ENCODE measurements at regions not wholly inside any gene's neighbourhood (a gene's known extent, or its start where the extent isn't known, plus 50 kb on each side); places are given as distances from the start of the nearest gene placed in this dataset.
A peak's percentile ranks its signal among the peaks of the same experiment; 100 is the strongest.
"Not testable (repeated sequence)": the region's sequence is repeated elsewhere in the genome, so short reads cannot be mapped to it uniquely, and the experiment has no call there.

GRCh38 chr5:125484742-125485641, 738.6 kb upstream of the ZNF608 start:
- TF ChIP-seq CTCF (conservative IDR thresholded peaks at IDR 0.05; ENCODE audit: low read depth, low read length), result no peak
- DNase-seq (ENCODE audit: low read depth), result peak; percentile 95

GRCh38 chr5:125485771-125486170, 739.3 kb upstream of the ZNF608 start:
- TF ChIP-seq CTCF (conservative IDR thresholded peaks at IDR 0.05; ENCODE audit: low read depth, low read length), result no peak
- no peak overlapping the region for H3K4me3 ChIP-seq (ENCODE audit: low read depth, low read length)
- DNase-seq (ENCODE audit: low read depth), result no peak

More at GRCh38 chr5:125484742-125485641, 738.6 kb upstream of the ZNF608 start:
- peak overlapping the region; percentile 12 for H3K4me3 ChIP-seq (ENCODE audit: low read depth, low read length)

GRCh38 chr5:125486634-125487033, 740.2 kb upstream of the ZNF608 start:
- DNase-seq (ENCODE audit: low read depth), result peak; percentile 37
- no peak overlapping the region for H3K4me3 ChIP-seq (ENCODE audit: low read depth, low read length)
- no peak for TF ChIP-seq CTCF (conservative IDR thresholded peaks at IDR 0.05; ENCODE audit: low read depth, low read length)

- no peak overlapping the region for H3K4me3 ChIP-seq (ENCODE audit: low read depth, low read length)
- TF ChIP-seq CTCF (conservative IDR thresholded peaks at IDR 0.05; ENCODE audit: low read depth, low read length), result no peak
- no peak for DNase-seq (ENCODE audit: low read depth)
Measured at GRCh38 chr5:125487231-125487630, 740.8 kb upstream of the ZNF608 start.

- DNase-seq (ENCODE audit: low read depth); H3K4me3 ChIP-seq (ENCODE audit: low read depth, low read length): not testable (repeated sequence)
Measured at GRCh38 chr5:125487652-125488051, 741.2 kb upstream of the ZNF608 start.

- DNase-seq (ENCODE audit: low read depth), result no peak
- TF ChIP-seq CTCF (conservative IDR thresholded peaks at IDR 0.05; ENCODE audit: low read depth, low read length), result no peak
- no peak overlapping the region for H3K4me3 ChIP-seq (ENCODE audit: low read depth, low read length)
Measured at GRCh38 chr5:125489146-125489545, 742.7 kb upstream of the ZNF608 start.

GRCh38 chr5:125491986-125492492, 745.6 kb upstream of the ZNF608 start:
- no peak for DNase-seq (ENCODE audit: low read depth)
- no peak for TF ChIP-seq CTCF (conservative IDR thresholded peaks at IDR 0.05; ENCODE audit: low read depth, low read length)
- H3K4me3 ChIP-seq (ENCODE audit: low read depth, low read length), result no peak overlapping the region
